Fibroblast of peridontal ligament (primary cell): ENCODE measurements at regions not wholly inside any gene's neighbourhood (a gene's known extent, or its start where the extent isn't known, plus 50 kb on each side); places are given as distances from the start of the nearest gene placed in this dataset.
"Not testable (repeated sequence)": the region's sequence is repeated elsewhere in the genome, so short reads cannot be mapped to it uniquely, and the experiment has no call there.

Source experiments
- DNase-seq: peaks from one replicate; pipeline ENCODE4 v3.0.0-alpha.2; 2010; ENCODE audit errors: extremely low read depth

DNA sequence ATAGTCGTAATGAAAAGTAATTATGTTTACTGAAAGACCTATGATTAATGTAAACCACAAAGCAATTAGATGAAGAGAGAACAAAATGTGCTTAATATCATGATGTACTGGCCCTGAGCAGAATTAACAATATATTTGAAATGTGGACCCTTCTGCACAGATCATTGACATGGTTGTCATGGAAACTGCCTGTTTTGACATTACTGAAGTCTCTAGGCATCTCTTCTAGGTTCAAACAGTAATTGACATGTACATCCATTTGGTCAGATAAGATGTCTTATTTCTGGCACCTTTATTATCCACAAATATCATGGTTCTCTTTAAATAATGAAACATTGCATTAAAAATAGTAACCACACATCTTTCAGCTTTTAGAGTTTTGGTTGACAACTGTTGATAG is 251.7 kb upstream of the GNPDA2 start:
- DNase-seq = no peak

DNA sequence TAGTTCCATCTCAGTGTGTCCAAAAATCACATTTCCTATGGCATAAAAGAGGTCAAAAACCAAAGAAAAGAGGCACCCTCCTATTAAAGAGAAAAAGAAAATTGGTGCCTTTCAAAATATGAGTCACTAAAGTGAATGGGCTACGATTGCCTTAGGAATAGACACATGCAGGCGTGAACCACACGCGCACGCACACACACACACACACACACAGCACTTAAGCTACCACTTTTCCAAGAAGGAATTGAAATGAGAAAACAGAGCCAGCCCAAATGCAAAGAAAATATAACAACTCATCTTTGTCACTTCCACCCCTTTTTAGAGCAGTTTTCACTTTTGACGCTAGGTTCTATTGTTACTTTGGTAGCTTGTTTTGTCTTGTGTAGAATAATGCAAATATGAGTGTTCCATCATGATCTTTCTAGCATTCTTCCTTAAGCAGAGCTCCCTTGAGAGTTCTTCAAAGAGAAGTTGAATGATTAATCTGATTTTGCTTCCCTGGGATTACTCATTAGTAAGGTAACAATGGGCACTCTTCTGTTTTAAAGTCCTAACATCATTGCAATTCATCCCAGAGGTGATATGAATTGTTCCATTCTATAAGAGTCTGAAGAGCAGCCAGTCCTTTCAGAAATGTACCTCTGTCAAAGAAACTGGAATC is 239.2 kb upstream of the GNPDA2 start:
- DNase-seq = no peak

DNA sequence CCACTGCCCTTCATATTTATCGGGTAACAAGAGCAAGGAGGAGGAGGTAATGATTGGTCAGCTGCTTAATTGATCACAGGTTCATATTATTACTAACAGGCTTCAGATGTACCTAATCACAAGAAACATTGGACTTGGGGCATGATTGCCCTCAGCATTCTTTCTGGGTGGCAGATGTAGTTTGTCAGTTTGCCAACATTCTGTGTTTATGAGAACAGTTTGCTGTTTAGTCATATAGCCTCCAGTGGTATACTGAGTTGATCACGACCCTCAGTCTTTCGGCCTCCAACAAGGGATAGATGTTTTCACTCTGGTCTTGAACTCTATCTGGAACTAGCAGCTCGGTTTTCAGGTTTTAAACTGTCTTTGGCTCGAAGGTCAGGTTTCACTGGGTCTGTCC is 237.7 kb upstream of the GNPDA2 start:
- DNase-seq = not testable (repeated sequence)

DNA sequence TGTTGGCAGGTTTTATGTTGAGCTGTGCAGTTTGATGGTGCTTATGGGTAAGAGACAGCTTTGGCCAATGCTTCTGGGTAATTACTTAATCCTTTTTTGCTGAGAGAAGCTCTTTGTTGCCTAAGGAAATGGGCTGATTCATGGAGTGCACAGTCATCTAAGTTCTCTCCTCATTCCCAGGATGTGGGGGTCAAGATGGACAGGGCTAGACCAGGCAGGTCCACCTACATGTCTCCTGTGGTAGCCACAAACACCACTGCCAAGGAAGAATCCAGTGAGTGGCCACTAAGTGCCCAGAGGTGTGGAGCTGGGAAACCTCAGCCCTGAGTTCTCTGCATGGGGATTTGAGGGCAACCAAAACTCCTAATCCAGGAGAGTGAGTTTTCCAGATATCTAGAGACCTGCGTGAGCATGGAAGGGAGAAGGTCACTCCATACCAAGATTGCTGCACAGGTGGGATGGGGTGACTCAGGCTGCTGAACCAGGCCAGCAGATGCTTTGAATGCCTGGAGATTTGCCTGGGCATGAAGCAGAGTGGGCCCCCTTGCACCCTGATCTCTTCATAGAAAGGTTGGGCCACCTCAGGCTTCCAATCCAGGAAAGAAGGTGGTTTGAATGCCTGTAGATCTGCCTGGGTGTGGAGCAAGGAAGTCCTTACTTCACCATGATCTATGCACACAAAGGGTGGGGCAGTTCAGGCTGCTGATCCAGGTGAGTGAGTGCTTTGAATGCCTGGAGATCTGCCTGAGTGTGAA is 234.8 kb upstream of the GNPDA2 start:
- no peak for DNase-seq

DNA sequence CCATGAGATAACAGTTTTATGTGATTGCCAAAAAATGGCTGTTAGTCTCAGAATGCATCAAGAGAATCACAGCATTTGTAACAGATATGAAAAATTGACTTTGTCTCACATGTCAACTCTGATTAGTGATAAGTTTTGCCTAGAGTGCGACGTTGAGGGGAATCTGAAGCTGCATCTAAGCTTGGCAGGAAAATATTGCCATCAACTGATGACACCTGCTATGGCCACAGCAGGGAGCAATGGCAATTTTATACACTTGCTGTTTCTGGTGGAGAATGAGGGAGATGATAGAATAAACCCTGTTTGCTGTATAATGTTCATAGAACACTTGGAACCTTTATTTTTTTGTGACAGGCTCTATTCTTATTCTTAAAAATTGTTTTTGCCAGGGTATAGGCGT is 205.4 kb upstream of the GNPDA2 start:
- no peak for DNase-seq

DNA sequence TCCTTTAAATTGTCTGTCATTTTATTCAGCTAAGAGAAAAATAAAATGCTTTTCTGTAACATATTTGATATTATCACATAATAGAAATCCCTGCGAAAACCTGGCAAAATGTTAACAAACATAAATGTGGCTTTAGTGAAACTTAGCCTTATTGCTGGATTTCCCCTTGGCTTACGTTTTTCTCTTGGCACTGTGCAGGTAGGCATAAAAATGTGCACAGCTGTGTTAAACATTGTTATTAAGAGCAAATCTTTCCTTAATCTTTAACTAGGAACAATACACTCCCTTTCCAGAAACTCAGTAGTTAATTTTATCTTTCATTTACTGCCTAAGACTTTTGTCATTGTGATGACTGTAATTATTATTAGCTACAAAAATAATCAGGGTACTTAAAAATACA is 202.4 kb upstream of the GNPDA2 start:
- no peak for DNase-seq

DNA sequence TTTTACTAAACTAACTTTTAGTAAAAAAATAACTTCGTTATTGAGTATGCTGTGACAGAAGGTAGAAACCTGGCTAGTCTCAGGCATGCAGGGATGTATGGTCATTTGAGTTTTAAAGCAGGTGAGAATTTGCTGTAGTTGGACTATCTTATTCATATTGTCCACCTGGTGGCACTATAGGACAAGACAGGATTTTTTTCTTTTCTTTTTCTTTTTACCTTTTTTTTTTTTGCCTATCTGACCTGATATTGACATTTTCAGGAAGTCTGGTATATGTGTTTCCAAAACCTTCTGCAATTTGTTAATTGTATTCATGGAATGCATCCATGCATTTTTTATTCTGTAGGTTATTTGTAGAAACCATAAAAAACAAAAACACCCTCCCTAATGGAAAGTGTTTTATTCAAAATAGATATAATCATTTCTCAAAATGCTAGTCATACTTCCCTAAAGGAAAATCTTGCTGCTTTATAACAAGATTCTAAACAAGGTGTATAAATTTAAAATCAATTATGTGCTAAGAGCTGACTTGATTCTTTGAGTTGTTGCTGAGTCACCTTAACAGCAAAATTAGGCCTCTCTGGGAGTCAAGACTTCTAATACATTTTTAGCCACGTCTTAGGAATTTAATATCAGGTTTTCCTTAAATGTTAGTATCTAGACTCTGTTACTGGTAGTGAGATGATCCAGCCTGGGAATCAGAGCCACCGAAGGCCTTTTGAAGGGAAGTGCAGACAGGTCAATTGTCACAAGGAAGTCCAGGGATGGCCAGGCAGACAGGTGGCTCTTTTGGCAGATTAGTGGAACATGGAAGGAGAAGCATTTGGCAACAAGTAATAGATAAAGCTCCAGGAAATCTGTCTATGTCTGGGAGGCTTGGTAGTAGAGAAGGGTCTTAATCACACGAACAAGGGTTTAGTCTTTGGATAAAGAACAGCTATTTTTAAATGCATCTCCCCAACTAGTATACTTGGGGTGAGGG is 201.3 kb upstream of the GNPDA2 start:
- DNase-seq = no peak

DNA sequence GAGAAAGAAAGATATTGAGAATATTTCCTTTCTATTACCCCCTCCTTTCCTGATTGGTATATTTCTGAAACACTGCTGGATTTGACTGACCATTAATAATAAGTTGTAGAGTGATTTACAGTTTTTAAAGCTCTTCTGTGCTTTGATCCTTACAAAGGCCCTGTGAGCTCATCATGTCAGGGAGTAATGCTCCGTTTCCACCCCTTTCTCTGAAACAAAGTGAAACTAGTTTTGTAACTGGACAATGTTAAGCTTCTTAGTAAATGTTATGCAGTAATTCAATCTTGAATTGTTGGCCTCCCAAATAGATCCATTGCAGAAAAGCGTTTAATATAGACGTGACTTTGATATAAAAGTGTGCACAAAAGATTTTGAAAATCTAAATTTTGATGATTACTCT is 190.1 kb upstream of the GNPDA2 start:
- peak; percentile 7 for DNase-seq

DNA sequence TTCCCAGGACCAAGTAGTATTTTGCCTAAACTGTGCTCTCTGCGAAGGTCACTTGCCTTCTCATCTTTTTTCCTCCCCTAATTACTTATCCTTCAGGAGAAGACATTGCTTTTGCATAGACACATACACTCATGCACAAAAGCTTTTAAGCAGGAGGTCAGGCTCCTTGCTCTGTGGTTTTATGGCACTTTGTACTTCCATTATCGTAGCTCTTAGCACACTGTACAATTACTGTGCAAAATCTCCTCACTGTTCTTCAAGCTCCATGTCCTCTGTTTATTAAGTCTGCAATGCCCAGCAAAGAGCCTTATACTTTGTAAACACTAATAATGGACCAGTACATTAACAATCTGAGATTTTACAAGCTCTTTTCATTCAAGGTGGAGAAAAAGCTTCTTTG is 188.4 kb upstream of the GNPDA2 start:
- no peak for DNase-seq

DNA sequence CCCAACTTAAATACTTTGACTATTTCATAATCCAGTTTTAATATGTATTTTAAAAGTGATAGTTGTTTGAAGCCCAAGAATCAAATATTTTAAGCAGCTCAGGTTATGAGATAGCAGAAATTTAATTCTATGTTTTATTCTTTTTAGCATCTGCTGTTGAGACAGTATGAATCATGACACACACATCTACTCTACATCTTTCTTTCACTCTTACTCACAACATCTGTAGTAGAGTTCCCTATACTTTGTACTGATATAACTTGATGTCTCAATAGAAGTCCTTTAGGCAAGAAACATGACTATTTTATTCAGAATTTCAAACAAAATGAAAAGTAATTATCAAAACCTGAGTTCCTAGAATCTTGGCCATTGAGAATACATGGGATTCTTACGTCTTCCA is 187.9 kb upstream of the GNPDA2 start:
- no peak for DNase-seq

DNA sequence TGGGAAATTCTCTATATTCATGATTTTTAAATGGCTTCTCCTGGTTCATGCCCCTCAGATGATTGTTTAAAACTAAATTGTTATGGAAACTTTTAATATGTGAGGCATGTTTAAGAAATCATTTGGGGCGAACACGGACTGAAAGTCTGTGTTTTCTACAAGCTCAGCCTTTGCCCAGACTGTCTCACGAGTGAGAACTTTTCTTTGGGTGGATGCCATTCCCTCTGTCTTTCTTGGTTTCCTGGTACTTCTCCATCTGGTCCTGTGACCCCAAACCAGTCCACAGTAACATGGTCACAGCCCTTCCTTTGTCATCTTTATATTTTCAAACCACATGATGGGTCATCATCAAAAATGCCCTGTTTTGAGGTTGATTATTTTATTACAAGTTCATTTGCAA is 186.6 kb upstream of the GNPDA2 start:
- no peak for DNase-seq

DNA sequence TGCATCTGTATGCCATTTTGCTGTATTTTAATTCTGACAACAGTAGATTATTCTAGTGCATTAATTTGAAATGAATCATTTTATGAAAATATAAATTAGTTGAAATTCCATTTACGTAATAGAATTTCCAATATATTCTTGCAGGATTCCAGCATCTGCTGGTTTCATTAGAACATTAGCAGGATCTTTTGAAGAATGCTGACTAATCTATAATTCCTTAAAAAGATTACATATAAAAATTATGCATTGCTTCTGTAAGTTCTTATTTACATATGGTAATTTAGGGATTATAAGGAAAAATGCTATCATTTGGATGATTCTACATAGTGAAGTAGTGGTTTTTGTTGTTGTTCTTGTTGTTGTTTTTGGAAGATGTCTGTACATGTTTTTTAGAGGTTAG is 182.2 kb upstream of the GNPDA2 start:
- DNase-seq = no peak

DNA sequence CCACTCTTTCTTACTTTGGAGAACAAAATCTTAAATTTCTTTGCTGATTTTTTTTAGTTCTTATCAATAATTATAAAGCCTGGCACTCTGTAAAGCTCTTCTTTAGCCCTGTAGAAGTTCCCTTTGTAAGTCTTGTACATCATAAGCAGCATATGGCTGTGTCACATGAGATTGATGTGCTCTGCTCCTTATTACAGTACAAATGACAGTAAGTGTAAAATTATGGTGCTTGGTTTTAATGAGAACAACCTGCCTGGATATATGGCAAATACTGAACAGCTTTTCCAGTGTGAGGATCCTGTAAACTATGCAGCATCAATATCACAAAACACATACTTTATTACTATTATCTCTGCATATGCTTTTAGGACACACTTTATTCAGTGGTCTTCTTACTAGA is 145.9 kb upstream of the GNPDA2 start:
- DNase-seq = no peak

DNA sequence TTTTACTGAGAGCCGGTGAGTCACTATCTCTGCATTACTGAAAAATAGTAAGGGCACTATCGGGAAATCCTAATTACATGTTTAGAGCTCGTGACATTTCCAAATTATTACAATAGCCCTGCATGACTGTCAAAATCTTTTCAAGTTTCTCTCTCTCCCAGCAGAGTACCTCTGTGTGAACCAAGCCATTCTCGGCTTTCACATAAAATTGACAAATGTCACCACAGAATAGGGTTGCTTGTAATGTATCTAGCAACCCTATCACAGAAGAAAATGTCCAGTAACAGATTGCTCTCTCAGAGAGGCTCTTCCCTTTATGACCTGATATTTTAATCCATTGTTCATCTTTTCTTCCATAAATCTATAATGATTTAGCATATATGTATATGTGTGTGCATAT is 144.8 kb upstream of the GNPDA2 start:
- DNase-seq = no peak

DNA sequence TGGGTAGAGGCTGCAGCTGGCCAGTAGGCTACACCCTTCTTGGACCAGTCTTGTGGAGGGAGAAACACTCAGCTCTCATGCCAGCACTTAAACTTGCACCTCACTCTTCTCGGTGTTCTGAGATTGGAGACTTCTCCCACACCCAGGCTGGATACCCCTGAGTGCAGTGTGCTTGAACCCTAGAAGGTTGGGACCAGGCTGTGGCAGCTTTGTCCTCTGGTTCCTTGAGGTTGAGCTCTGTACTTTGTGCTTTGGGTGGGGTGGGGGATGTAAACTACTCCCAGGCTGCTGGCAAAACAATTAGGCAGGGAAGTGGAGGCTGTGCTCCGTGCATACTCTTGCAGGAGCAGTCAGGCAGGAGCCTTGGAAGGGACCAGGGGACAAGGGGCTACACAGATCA is 143.6 kb upstream of the GNPDA2 start:
- no peak for DNase-seq

DNA sequence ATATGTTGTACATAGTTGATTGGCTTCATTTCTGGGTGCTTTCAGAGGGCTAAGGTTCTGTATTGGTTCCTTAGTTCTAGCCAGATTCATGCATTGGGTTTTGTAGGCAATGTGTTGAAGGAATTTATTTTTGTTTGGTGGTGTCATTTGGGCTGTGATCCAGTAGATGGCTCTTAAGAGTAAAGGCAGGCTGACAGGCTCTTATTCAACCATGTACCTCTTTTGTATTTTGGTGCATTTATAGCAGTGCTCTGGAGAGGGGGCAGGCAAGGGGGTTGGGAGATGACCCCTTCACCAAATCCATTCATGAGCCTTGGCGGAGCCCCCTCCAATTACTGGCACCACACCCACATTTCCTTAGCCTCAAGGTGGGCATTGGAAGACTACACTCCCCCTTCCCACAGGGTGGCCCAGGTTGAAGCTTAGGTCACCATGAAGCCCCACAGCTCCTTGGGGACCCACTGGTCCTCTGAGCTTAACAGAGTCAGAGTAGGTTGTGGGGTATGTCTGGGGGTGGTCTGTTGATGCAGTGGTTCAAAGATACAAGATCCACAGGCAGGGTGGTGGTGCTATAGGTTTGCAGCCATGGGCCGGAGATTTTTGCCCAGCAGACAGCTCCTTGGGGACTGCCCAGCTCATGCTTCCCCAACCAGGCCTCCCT is 143.0 kb upstream of the GNPDA2 start:
- DNase-seq = no peak

DNA sequence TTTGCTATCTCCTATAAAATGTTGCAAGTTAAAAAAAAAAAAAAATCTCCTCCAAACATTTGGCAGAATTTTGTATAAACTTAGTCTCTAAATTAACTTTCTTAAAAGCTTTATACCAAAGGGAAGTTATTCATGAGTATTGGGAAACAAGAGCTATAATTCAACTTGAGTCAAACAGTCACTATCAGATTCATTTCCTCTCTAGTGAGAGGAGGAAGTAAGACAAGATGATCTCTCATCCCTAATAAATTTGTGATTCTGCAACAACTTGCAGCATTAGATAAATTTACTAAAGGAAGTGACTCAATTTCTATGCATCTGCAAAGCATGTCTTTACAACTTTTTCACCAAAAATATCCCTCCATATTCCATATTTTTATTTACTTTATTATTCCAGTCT is 135.4 kb upstream of the GNPDA2 start:
- no peak for DNase-seq

DNA sequence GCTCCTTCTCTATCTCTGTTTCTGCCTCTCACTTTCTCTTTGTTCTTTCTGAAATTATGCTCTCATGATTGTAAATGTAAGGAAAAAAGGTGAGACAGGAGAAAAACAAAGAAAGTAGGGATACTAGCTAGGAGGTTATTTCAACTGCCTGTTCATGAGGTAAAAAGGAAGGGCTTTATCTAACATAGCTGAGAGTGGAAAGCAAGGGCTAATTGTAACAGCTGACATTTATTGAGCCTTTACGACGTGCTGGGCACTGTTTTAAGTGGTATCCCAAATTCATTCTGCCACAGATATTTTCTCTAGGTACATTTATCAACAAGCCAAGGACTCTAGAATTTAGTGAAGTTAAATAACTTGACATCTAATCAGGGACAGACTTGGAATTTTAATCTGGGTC is 133.1 kb upstream of the GNPDA2 start:
- DNase-seq = no peak

DNA sequence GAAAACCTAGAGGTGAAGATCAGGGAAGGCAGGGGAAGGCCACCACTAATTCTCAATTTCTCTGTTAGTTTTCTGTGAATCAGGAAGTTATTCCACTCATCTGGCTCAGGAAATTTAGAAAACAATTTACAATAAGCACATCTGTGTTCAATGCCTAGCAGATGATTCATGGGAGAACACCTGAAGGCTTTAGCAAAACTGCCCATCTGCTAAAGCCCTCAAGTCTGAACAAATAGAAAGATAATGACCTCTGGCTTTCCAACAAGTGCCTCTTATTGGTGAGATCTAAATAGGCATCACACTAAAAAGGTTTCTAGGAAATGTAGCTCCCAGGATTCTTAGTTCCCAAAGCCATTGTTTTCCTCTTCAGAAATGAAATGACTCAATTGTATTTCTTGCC is 122.1 kb upstream of the GNPDA2 start:
- DNase-seq = no peak

DNA sequence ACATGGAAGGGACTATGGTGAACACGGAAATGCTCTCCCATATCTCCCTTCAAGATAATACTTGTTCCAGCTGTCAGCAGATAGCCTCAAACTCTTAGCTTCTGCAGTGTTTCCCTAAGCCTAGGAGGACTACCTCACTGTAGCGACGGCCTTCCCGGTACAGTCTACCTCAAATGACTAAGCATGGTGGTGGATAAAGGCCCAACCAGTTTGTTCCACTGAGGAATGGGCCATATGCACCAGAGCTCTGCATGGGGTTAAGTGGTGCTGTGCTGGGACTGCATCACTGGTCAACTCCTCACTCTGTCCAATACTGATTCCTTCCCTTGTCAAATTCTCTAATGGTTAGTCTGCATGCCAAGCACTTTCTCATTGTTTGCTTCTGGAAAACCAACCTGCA is 119.6 kb upstream of the GNPDA2 start:
- DNase-seq = no peak

DNA sequence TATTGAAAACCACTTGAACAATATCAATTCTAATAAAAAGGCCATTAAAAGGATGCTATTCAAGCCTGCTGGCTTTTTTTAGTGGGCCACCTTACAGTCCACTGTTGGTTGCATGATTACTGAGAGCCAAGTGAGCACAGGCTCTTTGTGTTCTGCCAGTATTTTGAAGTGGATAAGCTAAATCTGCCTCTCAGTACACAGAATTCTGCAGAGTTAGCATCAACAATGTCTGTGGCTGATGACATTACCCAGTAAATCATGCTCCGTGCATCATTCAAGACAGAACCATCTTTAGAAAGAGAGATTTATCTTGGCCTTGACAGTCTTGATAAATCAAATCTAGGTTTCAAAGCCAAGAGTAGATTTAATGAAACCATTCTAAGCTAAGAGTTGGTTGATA is 119.0 kb upstream of the GNPDA2 start:
- DNase-seq = no peak

DNA sequence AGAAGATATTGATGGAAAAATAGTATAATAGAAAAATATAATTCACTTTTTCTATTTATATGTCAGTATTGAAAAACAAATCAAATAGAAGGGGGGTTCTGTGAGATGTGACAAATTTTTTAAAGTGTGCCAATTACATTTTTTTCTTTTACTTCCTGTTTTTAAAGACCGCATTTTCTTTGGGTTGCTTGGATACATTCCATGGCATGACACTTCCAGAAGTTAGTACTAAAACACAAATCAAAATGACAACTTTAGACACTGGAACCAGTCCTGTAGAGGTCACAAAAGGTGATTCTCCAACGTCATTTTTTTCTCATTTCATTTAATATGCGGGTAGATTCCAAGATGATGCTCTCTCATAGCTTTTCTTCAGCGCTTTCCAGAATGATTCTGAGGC is 116.2 kb upstream of the GNPDA2 start:
- no peak for DNase-seq
